ENCODE measurements at regions not wholly inside any gene's neighbourhood (a gene's known extent, or its start where the extent isn't known, plus 50 kb on each side); places are given as distances from the start of the nearest gene placed in this dataset.

DNA sequence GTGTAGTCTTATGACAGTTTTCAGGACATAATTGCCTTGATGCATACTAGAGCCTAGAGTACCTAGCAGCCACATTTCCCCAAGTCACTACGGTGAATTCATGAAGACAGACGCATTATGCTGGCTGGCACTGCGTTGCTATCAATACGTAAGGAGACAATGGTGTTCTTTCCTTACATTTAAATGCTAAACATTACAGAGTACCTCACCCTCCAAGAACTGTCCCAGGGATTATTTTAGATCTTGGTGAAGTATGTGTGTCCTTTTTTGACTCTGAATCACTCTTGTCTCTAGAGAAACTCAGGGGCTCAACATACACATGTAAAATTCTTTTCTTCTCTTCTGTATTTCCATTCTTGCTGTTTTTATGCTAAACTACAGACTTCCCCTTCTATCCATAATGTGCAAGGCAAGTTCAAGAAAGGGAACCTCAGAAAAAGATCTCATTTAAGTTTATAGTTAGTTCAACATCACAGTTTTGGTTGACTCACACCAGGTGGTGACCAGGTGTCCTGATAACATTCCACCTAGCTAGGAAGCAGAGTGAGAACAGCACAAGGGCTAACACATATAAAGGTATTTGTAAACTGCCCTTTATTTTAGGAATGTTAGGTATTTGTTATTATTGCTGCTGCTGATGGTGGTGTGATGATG, 212.4 kb upstream of the HNRNPA3 start:
- TF ChIP-seq FOXP2 (optimal IDR thresholded peaks at IDR 0.05; ENCODE audit: control extremely low read depth, extremely low read length, insufficient read depth) = no peak
- TF ChIP-seq POLR2AphosphoS5 (IDR thresholded peaks at IDR 0.05; ENCODE audit: borderline replicate concordance, low read depth, low read length) = no peak
- TF ChIP-seq EZH2 (IDR thresholded peaks at IDR 0.05) = no peak
